SK-N-MC (cell line): ENCODE measurements at regions not wholly inside any gene's neighbourhood (a gene's known extent, or its start where the extent isn't known, plus 50 kb on each side); places are given as distances from the start of the nearest gene placed in this dataset.

Experiments
- EZH2 ChIP-seq: fragments of 200-600 bp; sonication (generic); IDR thresholded peaks from one replicate; pipeline ENCODE4 v1.6.1; 2017; ENCODE audit warnings: antibody characterized with exemption
- POLR2AphosphoS5 ChIP-seq: IDR thresholded peaks from 2 replicates; pipeline ENCODE4 v1.6.1; 2012; ENCODE audit warnings: mild to moderate bottlenecking, low read depth, low read length, borderline replicate concordance

DNA sequence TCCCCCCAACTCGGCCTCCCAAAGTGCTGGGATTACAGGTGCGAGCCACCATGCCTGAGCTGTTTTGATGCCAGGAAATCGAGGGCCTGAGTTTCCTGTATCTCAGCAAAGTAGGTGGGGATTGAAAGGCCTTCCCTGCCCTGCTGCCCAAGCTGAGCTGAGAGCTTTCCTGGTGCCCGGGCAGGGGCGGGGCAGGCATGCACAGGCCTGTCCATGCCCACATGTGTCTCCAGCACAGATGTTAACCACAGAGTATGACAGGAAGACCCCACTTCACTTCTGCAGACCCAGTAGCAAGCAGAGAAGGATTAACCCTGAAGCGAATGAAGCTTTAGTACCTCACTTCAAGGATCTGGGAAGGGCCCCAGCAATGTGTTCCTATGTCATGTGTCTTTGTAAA is 66.0 kb downstream of the GPR6 start:
- TF ChIP-seq POLR2AphosphoS5, result no peak
- TF ChIP-seq EZH2, result no peak
